ENCODE measurements at regions not wholly inside any gene's neighbourhood (a gene's known extent, or its start where the extent isn't known, plus 50 kb on each side); places are given as distances from the start of the nearest gene placed in this dataset.

DNA sequence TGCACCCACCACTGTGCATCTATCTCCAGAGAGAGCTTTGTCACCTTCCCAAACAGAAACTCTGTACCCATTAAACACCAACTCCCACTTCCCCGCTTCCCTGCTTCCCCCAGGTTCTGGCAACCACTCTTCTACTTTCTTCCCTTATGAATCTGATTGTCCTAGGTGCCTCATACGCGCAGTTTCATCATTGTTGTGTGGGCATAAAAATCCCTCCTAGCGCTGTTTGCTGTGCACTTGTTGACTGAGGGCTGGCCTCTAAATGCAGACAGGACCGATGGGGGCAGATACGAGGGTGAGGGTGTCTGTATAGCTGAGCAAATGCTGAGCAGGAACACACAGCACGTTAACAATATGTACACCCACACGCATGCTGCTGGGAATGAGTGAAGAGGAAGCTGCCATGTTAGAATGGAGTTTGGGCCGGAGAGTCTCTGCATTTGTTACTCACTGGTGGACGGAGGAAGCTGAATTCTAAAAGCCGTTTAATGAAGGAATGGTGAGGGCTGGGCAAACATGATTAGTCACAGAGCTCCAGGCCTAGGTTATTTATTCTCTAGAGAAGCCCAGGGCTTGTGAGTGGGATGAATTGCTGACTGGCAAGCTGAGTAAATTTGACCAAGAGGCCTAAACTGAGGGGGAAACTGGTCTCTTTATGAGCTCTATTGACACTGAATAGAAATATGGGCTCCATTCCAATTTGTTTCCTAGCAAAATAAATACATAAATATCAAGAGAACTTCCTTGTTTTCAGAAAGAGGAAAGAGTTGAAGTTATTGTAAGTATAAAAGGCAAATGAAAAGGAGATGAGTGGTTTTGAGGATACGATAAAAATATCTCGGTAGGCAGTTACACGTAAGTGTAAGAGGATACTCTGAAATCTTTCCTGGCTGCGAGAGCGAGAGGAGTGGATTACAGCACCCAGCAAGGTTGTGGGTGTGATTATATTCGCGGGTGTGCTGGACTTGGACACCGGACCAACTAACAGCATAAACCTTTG lies 95.9 kb upstream of the RPS6KA3 start:
- TF ChIP-seq POLR2AphosphoS5 (IDR thresholded peaks at IDR 0.05; ENCODE audit: low read depth, low read length) (no peak), TAF1 (IDR thresholded peaks at IDR 0.05; ENCODE audit: borderline replicate concordance, low read depth, low read length) (no peak), NFIC (IDR thresholded peaks at IDR 0.05; ENCODE audit: borderline replicate concordance) (no peak), TEAD4 (IDR thresholded peaks at IDR 0.05; ENCODE audit: borderline replicate concordance, insufficient read depth) (no peak), SMC3 (IDR thresholded peaks at IDR 0.05; ENCODE audit: low read depth, low read length) (no peak), EP300 (IDR thresholded peaks at IDR 0.05; ENCODE audit: borderline replicate concordance in 1 of 2, low read depth in 1 of 2, low read length in 1 of 2) (no peak)
- TF ChIP-seq, protein P1, sequence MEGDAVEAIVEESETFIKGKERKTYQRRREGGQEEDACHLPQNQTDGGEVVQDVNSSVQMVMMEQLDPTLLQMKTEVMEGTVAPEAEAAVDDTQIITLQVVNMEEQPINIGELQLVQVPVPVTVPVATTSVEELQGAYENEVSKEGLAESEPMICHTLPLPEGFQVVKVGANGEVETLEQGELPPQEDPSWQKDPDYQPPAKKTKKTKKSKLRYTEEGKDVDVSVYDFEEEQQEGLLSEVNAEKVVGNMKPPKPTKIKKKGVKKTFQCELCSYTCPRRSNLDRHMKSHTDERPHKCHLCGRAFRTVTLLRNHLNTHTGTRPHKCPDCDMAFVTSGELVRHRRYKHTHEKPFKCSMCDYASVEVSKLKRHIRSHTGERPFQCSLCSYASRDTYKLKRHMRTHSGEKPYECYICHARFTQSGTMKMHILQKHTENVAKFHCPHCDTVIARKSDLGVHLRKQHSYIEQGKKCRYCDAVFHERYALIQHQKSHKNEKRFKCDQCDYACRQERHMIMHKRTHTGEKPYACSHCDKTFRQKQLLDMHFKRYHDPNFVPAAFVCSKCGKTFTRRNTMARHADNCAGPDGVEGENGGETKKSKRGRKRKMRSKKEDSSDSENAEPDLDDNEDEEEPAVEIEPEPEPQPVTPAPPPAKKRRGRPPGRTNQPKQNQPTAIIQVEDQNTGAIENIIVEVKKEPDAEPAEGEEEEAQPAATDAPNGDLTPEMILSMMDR (IDR thresholded peaks at IDR 0.05): no peak
- TF ChIP-seq, protein P2, sequence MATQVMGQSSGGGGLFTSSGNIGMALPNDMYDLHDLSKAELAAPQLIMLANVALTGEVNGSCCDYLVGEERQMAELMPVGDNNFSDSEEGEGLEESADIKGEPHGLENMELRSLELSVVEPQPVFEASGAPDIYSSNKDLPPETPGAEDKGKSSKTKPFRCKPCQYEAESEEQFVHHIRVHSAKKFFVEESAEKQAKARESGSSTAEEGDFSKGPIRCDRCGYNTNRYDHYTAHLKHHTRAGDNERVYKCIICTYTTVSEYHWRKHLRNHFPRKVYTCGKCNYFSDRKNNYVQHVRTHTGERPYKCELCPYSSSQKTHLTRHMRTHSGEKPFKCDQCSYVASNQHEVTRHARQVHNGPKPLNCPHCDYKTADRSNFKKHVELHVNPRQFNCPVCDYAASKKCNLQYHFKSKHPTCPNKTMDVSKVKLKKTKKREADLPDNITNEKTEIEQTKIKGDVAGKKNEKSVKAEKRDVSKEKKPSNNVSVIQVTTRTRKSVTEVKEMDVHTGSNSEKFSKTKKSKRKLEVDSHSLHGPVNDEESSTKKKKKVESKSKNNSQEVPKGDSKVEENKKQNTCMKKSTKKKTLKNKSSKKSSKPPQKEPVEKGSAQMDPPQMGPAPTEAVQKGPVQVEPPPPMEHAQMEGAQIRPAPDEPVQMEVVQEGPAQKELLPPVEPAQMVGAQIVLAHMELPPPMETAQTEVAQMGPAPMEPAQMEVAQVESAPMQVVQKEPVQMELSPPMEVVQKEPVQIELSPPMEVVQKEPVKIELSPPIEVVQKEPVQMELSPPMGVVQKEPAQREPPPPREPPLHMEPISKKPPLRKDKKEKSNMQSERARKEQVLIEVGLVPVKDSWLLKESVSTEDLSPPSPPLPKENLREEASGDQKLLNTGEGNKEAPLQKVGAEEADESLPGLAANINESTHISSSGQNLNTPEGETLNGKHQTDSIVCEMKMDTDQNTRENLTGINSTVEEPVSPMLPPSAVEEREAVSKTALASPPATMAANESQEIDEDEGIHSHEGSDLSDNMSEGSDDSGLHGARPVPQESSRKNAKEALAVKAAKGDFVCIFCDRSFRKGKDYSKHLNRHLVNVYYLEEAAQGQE (IDR thresholded peaks at IDR 0.05; ENCODE audit: low read depth, low read length): no peak
- TF ChIP-seq, protein P3, sequence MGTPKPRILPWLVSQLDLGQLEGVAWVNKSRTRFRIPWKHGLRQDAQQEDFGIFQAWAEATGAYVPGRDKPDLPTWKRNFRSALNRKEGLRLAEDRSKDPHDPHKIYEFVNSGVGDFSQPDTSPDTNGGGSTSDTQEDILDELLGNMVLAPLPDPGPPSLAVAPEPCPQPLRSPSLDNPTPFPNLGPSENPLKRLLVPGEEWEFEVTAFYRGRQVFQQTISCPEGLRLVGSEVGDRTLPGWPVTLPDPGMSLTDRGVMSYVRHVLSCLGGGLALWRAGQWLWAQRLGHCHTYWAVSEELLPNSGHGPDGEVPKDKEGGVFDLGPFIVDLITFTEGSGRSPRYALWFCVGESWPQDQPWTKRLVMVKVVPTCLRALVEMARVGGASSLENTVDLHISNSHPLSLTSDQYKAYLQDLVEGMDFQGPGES (IDR thresholded peaks at IDR 0.05; ENCODE audit: low read depth, low read length): no peak
